HT1080 (cell line): ENCODE measurements at regions not wholly inside any gene's neighbourhood (a gene's known extent, or its start where the extent isn't known, plus 50 kb on each side); places are given as distances from the start of the nearest gene placed in this dataset.
"Not testable (repeated sequence)": the region's sequence is repeated elsewhere in the genome, so short reads cannot be mapped to it uniquely, and the experiment has no call there.

Experiments used
- DNase-seq: peaks from one replicate; pipeline ENCODE4 v3.0.0-alpha.2; 2015; ENCODE audit warnings: low read depth

- DNase-seq = no peak
Measured at GRCh38 chr15:87753539-87753938, 503.0 kb downstream of the NTRK3 start.

- DNase-seq = peak; percentile 86
Measured at GRCh38 chr15:87752250-87752951, 504.1 kb downstream of the NTRK3 start.

- DNase-seq = no peak
Measured at GRCh38 chr15:87748483-87748882, 508.1 kb downstream of the NTRK3 start.

GRCh38 chr15:87747087-87747486, 509.5 kb downstream of the NTRK3 start:
- DNase-seq = no peak

GRCh38 chr15:87746333-87746732, 510.2 kb downstream of the NTRK3 start:
- no peak for DNase-seq

- no peak for DNase-seq
Measured at GRCh38 chr15:87744815-87745214, 511.7 kb downstream of the NTRK3 start.

GRCh38 chr15:87743562-87743961, 513.0 kb downstream of the NTRK3 start:
- DNase-seq = no peak

GRCh38 chr15:87741350-87741749, 515.2 kb downstream of the NTRK3 start:
- DNase-seq = no peak

- no peak for DNase-seq
Measured at GRCh38 chr15:87740655-87741344, 515.7 kb downstream of the NTRK3 start.

- no peak for DNase-seq
Measured at GRCh38 chr15:87739866-87740265, 516.7 kb downstream of the NTRK3 start.

GRCh38 chr15:87739081-87739480, 517.5 kb downstream of the NTRK3 start:
- no peak for DNase-seq

- DNase-seq = not testable (repeated sequence)
Measured at GRCh38 chr15:87737460-87737859, 519.1 kb downstream of the NTRK3 start.

- DNase-seq = no peak
Measured at GRCh38 chr15:87736891-87737389, 519.6 kb downstream of the NTRK3 start.

- DNase-seq = peak; percentile 28
Measured at GRCh38 chr15:87736401-87736800, 520.1 kb downstream of the NTRK3 start.

GRCh38 chr15:87735522-87735921, 521.0 kb downstream of the NTRK3 start:
- no peak for DNase-seq

- DNase-seq = no peak
Measured at GRCh38 chr15:87734571-87735373, 521.8 kb downstream of the NTRK3 start.

GRCh38 chr15:87733977-87734376, 522.6 kb downstream of the NTRK3 start:
- no peak for DNase-seq

- DNase-seq = no peak
Measured at GRCh38 chr15:87733541-87733941, 523.0 kb downstream of the NTRK3 start.

- peak; percentile 38 for DNase-seq
Measured at GRCh38 chr15:87732976-87733375, 523.6 kb downstream of the NTRK3 start.

GRCh38 chr15:87731630-87732029, 524.9 kb downstream of the NTRK3 start:
- no peak for DNase-seq

- DNase-seq = no peak
Measured at GRCh38 chr15:87730706-87731105, 525.8 kb downstream of the NTRK3 start.

GRCh38 chr15:87728998-87729397, 527.5 kb downstream of the NTRK3 start:
- DNase-seq = no peak
